Gastroesophageal sphincter (tissue), 4 donors: ENCODE measurements at regions not wholly inside any gene's neighbourhood (a gene's known extent, or its start where the extent isn't known, plus 50 kb on each side); places are given as distances from the start of the nearest gene placed in this dataset.
"Not testable (repeated sequence)": the region's sequence is repeated elsewhere in the genome, so short reads cannot be mapped to it uniquely, and the experiment has no call there.

Experiments used
- ATAC-seq: fragments of 150-250 bp; one replicate; pipeline ENCODE4 v1.9.1; 2016; ENCODE audit warnings: mild to moderate bottlenecking, moderate library complexity
- H3K27ac ChIP-seq, 4 donors: fragments of 200-600 bp; sonication (generic) in 3 of 4; 1 replicate in 3 of 4; 2 replicates in 1 of 4; pipeline ENCODE4 v1.5.1; 2016 to 2019
- H3K27me3 ChIP-seq: fragments of 200-600 bp; sonication (generic); one replicate; pipeline ENCODE4 v1.5.1; 2019
- H3K36me3 ChIP-seq, 2 donors: fragments of 200-600 bp; sonication (generic); one replicate each; pipeline ENCODE4 v1.5.1; 2019; ENCODE audit warnings: control low read depth in 1 of 2
- H3K4me1 ChIP-seq, 3 donors: fragments of 200-600 bp; sonication (generic); 1 replicate in 2 of 3; 2 replicates in 1 of 3; pipeline ENCODE4 v1.5.1; 2016 to 2019; ENCODE audit warnings: control low read depth in 2 of 3
- H3K4me3 ChIP-seq, 2 donors: fragments of 200-600 bp; sonication (generic); one replicate each; pipeline ENCODE4 v1.5.1; 2019; ENCODE audit warnings: mild to moderate bottlenecking in 1 of 2, moderate library complexity in 1 of 2
- H3K9me3 ChIP-seq, 3 donors: fragments of 200-600 bp; sonication (generic); one replicate each; pipeline ENCODE4 v1.5.1; 2017 to 2019; ENCODE audit warnings: control low read depth in 2 of 3
- CTCF ChIP-seq, 4 experiments: fragments of 200-600 bp in 2 of 4; fragments of 450-650 bp in 2 of 4; sonication (generic) in 1 of 4; IDR thresholded peaks; one replicate each; pipeline ENCODE4 v1.5.1; 2017 to 2019; ENCODE audit warnings: antibody characterized with exemption in 4 of 4, mild to moderate bottlenecking in 2 of 4, moderate library complexity in 2 of 4
- EP300 ChIP-seq: sonication (generic); formaldehyde crosslinking; IDR thresholded peaks from one replicate; pipeline ENCODE4 v1.6.1; 2017; ENCODE audit warnings: antibody characterized with exemption, mild to moderate bottlenecking
- POLR2A ChIP-seq, 2 donors: fragments of 450-650 bp; IDR thresholded peaks; one replicate each; pipeline ENCODE4 v1.6.1; 2017; ENCODE audit warnings: antibody characterized with exemption in 2 of 2, mild to moderate bottlenecking in 2 of 2, moderate library complexity in 1 of 2
- POLR2AphosphoS5 ChIP-seq: sonication (generic); formaldehyde crosslinking; IDR thresholded peaks from one replicate; pipeline ENCODE4 v1.6.1; 2017; ENCODE audit warnings: antibody characterized with exemption
- WGBS, 2 donors: methylation state at CpG; one replicate each; pipeline ENCODE4 v1.1.5; 2018; ENCODE audit warnings: low coverage in 1 of 2; 5-methylcytosine and 5-hydroxymethylcytosine counted together

- TF ChIP-seq POLR2A (IDR thresholded peaks at IDR 0.05) (no peak), POLR2AphosphoS5 (no peak), CTCF (IDR thresholded peaks at IDR 0.05) (no peak), EP300 (no peak)
- no peaks in the 10 kb centered on the region for H3K4me1 ChIP-seq
- H3K9me3 ChIP-seq = no peaks in the 10 kb centered on the region
- no peaks in the 10 kb centered on the region for H3K27me3 ChIP-seq
- no peak overlapping the region for H3K4me3 ChIP-seq
- H3K36me3 ChIP-seq = no peaks in the 10 kb centered on the region
- ATAC-seq = peak; percentile 41
- H3K27ac ChIP-seq = no peak overlapping the region
- WGBS, 2 donors = 56 to 62% methylated on average over 3 to 4 of the region's 7 CpGs
Observed at GRCh38 chr6:134539865-134540323, 222.0 kb upstream of the SGK1 start.

- not testable (repeated sequence) for ATAC-seq, H3K27me3 ChIP-seq, H3K4me3 ChIP-seq, H3K27ac ChIP-seq, H3K4me1 ChIP-seq, H3K36me3 ChIP-seq, H3K9me3 ChIP-seq
- 71 to 100% methylated on average over 1 of the region's 10 CpGs for WGBS, 2 donors
Observed at GRCh38 chr6:134537765-134538164, 219.9 kb upstream of the SGK1 start.

GRCh38 chr6:134537146-134537555 is 219.2 kb upstream of the SGK1 start:
- ATAC-seq = no peak
- TF ChIP-seq EP300 (no peak), POLR2A (IDR thresholded peaks at IDR 0.05) (no peak), CTCF (IDR thresholded peaks at IDR 0.05) (no peak), POLR2AphosphoS5 (no peak)
- Histone ChIP-seq H3K27ac (no peak overlapping the region), H3K4me3 (no peak overlapping the region), H3K9me3 (no peaks in the 10 kb centered on the region), H3K27me3 (no peaks in the 10 kb centered on the region), H3K36me3 (no peaks in the 10 kb centered on the region), H3K4me1 (no peaks in the 10 kb centered on the region)
- 52% methylated on average over 2 of the region's 2 CpGs; no CpG with 5 or more reads in 1 of the 2 donors for WGBS, 2 donors

GRCh38 chr6:134535831-134536230 is 217.9 kb upstream of the SGK1 start:
- WGBS, 2 donors = 62 to 86% methylated on average over 1 to 2 of the region's 2 CpGs
- H3K4me1 ChIP-seq = no peaks in the 10 kb centered on the region
- H3K27me3 ChIP-seq = no peaks in the 10 kb centered on the region
- no peaks in the 10 kb centered on the region for H3K9me3 ChIP-seq
- no peak for ATAC-seq
- H3K36me3 ChIP-seq = no peaks in the 10 kb centered on the region
- H3K4me3 ChIP-seq = no peak overlapping the region
- TF ChIP-seq CTCF (IDR thresholded peaks at IDR 0.05) (no peak), POLR2AphosphoS5 (no peak), POLR2A (IDR thresholded peaks at IDR 0.05) (no peak), EP300 (no peak)
- no peak overlapping the region for H3K27ac ChIP-seq

- TF ChIP-seq POLR2AphosphoS5 = no peak
- TF ChIP-seq POLR2A (IDR thresholded peaks at IDR 0.05) = no peak
- TF ChIP-seq CTCF (IDR thresholded peaks at IDR 0.05) = no peak
- no peak for TF ChIP-seq EP300
- H3K4me3 ChIP-seq = no peak overlapping the region
- no peak for ATAC-seq
- H3K36me3 ChIP-seq = no peaks in the 10 kb centered on the region
- WGBS, 2 donors = 83 to 95% methylated on average over 2 of the region's 2 CpGs
- H3K27me3 ChIP-seq = no peaks in the 10 kb centered on the region
- no peaks in the 10 kb centered on the region for H3K4me1 ChIP-seq
- H3K27ac ChIP-seq = no peak overlapping the region
- H3K9me3 ChIP-seq = no peaks in the 10 kb centered on the region
Observed at GRCh38 chr6:134534708-134535149, 216.8 kb upstream of the SGK1 start.
